Gastroesophageal sphincter (tissue), 4 donors: ENCODE measurements at regions not wholly inside any gene's neighbourhood (a gene's known extent, or its start where the extent isn't known, plus 50 kb on each side); places are given as distances from the start of the nearest gene placed in this dataset.

Experiments used
- ATAC-seq: fragments of 150-250 bp; one replicate; pipeline ENCODE4 v1.9.1; 2016; ENCODE audit warnings: mild to moderate bottlenecking, moderate library complexity
- H3K27ac ChIP-seq, 4 donors: fragments of 200-600 bp; sonication (generic) in 3 of 4; 1 replicate in 3 of 4; 2 replicates in 1 of 4; pipeline ENCODE4 v1.5.1; 2016 to 2019
- H3K27me3 ChIP-seq: fragments of 200-600 bp; sonication (generic); one replicate; pipeline ENCODE4 v1.5.1; 2019
- H3K36me3 ChIP-seq, 2 donors: fragments of 200-600 bp; sonication (generic); one replicate each; pipeline ENCODE4 v1.5.1; 2019; ENCODE audit warnings: control low read depth in 1 of 2
- H3K4me1 ChIP-seq, 3 donors: fragments of 200-600 bp; sonication (generic); 1 replicate in 2 of 3; 2 replicates in 1 of 3; pipeline ENCODE4 v1.5.1; 2016 to 2019; ENCODE audit warnings: control low read depth in 2 of 3
- H3K4me3 ChIP-seq, 2 donors: fragments of 200-600 bp; sonication (generic); one replicate each; pipeline ENCODE4 v1.5.1; 2019; ENCODE audit warnings: mild to moderate bottlenecking in 1 of 2, moderate library complexity in 1 of 2
- H3K9me3 ChIP-seq, 3 donors: fragments of 200-600 bp; sonication (generic); one replicate each; pipeline ENCODE4 v1.5.1; 2017 to 2019; ENCODE audit warnings: control low read depth in 2 of 3
- EP300 ChIP-seq: sonication (generic); formaldehyde crosslinking; IDR thresholded peaks from one replicate; pipeline ENCODE4 v1.6.1; 2017; ENCODE audit warnings: antibody characterized with exemption, mild to moderate bottlenecking
- POLR2A ChIP-seq, 2 donors: fragments of 450-650 bp; IDR thresholded peaks; one replicate each; pipeline ENCODE4 v1.6.1; 2017; ENCODE audit warnings: antibody characterized with exemption in 2 of 2, mild to moderate bottlenecking in 2 of 2, moderate library complexity in 1 of 2
- POLR2AphosphoS5 ChIP-seq: sonication (generic); formaldehyde crosslinking; IDR thresholded peaks from one replicate; pipeline ENCODE4 v1.6.1; 2017; ENCODE audit warnings: antibody characterized with exemption
- whole genome bisulfite sequencing, 2 donors: methylation state at CpG; one replicate each; pipeline ENCODE4 v1.1.5; 2018; ENCODE audit warnings: low coverage in 1 of 2; 5-methylcytosine and 5-hydroxymethylcytosine counted together
- TF ChIP-seq, protein P1 (sequence below), 4 experiments: fragments of 200-600 bp in 2 of 4; fragments of 450-650 bp in 2 of 4; sonication (generic) in 1 of 4; IDR thresholded peaks; one replicate each; pipeline ENCODE4 v1.5.1; 2017 to 2019; ENCODE audit warnings: antibody characterized with exemption in 4 of 4, mild to moderate bottlenecking in 2 of 4, moderate library complexity in 2 of 4

DNA sequence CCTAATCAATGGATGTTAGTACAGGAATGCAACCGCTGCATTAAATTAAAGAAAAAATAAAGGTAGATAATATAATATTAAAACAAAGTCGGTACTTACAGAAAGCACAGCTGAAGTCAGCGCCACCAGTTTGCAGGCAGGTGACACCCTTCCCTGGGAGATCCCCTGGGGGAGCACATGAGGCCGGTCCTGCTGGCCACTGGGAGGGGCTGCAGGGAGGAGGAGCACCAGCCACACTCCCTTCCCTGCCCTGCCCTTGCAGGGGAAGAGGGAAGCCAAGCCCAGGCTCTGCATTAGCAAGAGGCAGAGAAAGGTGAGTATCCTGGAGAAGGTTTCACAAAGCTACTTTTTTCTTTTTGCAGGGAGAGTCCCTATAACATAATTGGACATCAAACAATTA lies 507.0 kb downstream of the AJAP1 start:
- 19 to 49% methylated on average over 3 to 4 of the region's 4 CpGs for WGBS, 2 donors
- Histone ChIP-seq H3K9me3 (no peaks in the 10 kb centered on the region), H3K4me1 (no peaks in the 10 kb centered on the region), H3K27me3 (peaks cover 63% of the 10 kb centered on the region), H3K27ac (no peak overlapping the region), H3K4me3 (no peak overlapping the region), H3K36me3 (no peaks in the 10 kb centered on the region)
- ATAC-seq = no peak
- TF ChIP-seq, protein P1, sequence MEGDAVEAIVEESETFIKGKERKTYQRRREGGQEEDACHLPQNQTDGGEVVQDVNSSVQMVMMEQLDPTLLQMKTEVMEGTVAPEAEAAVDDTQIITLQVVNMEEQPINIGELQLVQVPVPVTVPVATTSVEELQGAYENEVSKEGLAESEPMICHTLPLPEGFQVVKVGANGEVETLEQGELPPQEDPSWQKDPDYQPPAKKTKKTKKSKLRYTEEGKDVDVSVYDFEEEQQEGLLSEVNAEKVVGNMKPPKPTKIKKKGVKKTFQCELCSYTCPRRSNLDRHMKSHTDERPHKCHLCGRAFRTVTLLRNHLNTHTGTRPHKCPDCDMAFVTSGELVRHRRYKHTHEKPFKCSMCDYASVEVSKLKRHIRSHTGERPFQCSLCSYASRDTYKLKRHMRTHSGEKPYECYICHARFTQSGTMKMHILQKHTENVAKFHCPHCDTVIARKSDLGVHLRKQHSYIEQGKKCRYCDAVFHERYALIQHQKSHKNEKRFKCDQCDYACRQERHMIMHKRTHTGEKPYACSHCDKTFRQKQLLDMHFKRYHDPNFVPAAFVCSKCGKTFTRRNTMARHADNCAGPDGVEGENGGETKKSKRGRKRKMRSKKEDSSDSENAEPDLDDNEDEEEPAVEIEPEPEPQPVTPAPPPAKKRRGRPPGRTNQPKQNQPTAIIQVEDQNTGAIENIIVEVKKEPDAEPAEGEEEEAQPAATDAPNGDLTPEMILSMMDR (IDR thresholded peaks at IDR 0.05) = no peak
- TF ChIP-seq EP300 = no peak
- no peak for TF ChIP-seq POLR2A (IDR thresholded peaks at IDR 0.05)
- no peak for TF ChIP-seq POLR2AphosphoS5

DNA sequence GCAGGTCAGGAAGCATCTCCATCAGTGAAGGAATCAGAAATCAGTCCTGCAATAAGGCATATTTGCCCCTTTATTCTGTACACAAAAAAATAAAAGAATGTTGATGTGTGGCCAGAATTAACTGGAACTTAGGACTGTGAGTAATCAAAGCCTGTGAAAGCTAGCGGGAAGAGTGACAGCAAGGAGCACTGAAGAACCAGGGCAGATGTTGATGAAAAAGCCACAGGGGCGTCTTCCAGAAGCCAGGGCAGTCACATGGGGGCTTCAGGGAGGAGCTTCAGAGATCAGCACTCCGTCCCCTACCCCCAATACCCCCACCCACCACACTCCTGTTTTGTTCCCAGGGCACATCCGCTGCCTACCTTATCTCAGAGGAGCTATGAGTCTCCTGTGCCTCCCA lies 502.8 kb downstream of the AJAP1 start:
- TF ChIP-seq, protein P1 (IDR thresholded peaks at IDR 0.05) = no peak
- TF ChIP-seq EP300 = no peak
- TF ChIP-seq POLR2AphosphoS5 = no peak
- Histone ChIP-seq H3K4me1 (no peaks in the 10 kb centered on the region), H3K4me3 (no peak overlapping the region), H3K36me3 (no peaks in the 10 kb centered on the region), H3K27ac (no peak overlapping the region), H3K27me3 (peaks cover 45% of the 10 kb centered on the region), H3K9me3 (peaks cover 0 to 8% (median 0%) of the 10 kb centered on the region in 3 donors)
- ATAC-seq = no peak
- WGBS, 2 donors = 58 to 78% methylated on average over 2 to 3 of the region's 4 CpGs

DNA sequence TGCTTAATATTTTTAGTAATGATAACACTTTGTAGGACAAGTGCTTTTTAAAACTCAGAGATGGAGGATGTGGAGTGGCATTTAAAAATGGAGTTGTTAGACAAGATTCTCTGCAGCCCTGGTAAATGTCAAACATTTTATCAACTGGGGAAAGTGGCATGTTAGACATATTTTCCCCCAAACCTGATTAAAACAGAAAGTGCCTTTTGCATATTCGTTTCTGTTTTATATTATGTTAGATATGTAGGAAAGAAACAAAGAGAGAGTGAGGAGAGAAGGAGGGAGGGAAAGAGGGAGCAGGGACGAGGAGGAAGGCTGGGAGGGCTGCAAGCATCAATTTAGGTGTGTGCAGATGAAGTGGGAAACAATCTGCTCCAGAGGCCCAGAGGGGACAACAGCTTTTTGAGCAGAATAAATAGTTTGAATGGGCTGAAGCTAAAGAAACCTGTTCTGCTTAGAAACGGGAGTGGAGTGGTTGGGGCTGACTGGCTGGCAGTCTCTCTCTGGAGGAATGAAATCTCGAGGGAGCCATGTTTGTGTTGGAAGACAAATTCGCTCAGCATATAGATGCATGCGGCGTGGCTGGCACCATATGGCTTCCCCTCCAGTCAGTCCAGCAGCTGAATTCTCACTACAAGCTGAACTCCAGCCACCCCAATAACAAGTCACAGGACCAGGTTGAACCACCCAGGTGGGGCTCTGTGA lies 502.2 kb downstream of the AJAP1 start:
- ATAC-seq = no peak
- H3K27ac ChIP-seq = no peak overlapping the region
- peaks cover 39% of the 10 kb centered on the region for H3K27me3 ChIP-seq
- TF ChIP-seq, protein P1 (IDR thresholded peaks at IDR 0.05) = no peak
- no peak for TF ChIP-seq EP300
- TF ChIP-seq POLR2AphosphoS5 = no peak
- no peak for TF ChIP-seq POLR2A (IDR thresholded peaks at IDR 0.05)
- H3K4me1 ChIP-seq = no peaks in the 10 kb centered on the region
- H3K36me3 ChIP-seq = no peaks in the 10 kb centered on the region
- 20 to 36% methylated on average over 4 of the region's 7 CpGs for WGBS, 2 donors
- H3K4me3 ChIP-seq = no peak overlapping the region
- peaks cover 0 to 8% (median 0%) of the 10 kb centered on the region in 3 donors for H3K9me3 ChIP-seq

DNA sequence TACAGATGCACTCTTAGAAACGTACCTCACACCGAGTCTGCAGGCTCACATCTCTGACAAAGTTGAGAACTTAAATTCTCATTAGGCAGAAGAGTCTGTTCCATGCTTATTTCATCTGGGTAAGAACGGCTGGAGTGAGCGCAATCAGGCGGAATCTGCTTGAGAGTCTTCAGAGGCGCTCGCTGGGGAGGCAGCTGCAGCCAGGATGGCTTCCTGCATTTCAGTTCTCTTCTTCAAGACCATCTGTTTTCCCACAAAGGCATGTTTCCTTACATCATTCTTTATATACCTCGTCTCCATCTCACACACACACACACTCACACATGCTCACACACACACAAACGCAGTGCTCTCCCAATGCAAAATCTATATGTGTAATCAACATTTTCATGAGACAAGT lies 497.1 kb downstream of the AJAP1 start:
- Histone ChIP-seq H3K4me1 (no peaks in the 10 kb centered on the region), H3K27me3 (peaks cover 38% of the 10 kb centered on the region), H3K36me3 (no peaks in the 10 kb centered on the region), H3K27ac (no peak overlapping the region), H3K4me3 (no peak overlapping the region), H3K9me3 (peaks cover 0 to 8% (median 0%) of the 10 kb centered on the region in 3 donors)
- 69 to 89% methylated on average over 9 of the region's 9 CpGs for WGBS, 2 donors
- TF ChIP-seq POLR2AphosphoS5 = no peak
- TF ChIP-seq POLR2A (IDR thresholded peaks at IDR 0.05) = no peak
- TF ChIP-seq, protein P1 (IDR thresholded peaks at IDR 0.05) = no peak
- TF ChIP-seq EP300 = no peak
- no peak for ATAC-seq

DNA sequence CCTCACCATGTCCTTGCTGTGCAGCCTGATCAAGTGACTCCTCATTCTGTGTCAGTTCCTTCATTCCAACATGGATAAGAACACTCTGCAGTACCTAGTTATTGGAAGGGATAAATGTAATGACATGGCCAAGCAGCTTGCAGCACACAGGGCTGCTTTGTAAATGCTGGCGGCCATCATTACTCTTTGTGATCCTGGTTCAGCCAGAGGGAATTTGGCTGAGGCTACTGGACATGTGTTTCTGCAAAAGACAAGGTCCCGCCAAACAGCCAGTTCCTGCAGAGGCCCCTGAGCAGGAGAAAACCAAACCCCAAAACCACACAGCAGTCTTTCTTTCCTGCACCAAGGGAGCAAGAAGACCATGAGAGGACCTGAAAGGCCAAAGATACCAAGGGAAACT lies 495.8 kb downstream of the AJAP1 start:
- peaks cover 37% of the 10 kb centered on the region for H3K27me3 ChIP-seq
- H3K9me3 ChIP-seq = no peaks in the 10 kb centered on the region
- no CpG with 5 or more reads among the region's 2 CpGs for WGBS, 2 donors
- no peak overlapping the region for H3K4me3 ChIP-seq
- TF ChIP-seq POLR2A (IDR thresholded peaks at IDR 0.05) (no peak), EP300 (no peak), POLR2AphosphoS5 (no peak)
- TF ChIP-seq, protein P1 (IDR thresholded peaks at IDR 0.05) = no peak
- no peaks in the 10 kb centered on the region for H3K4me1 ChIP-seq
- H3K36me3 ChIP-seq = no peaks in the 10 kb centered on the region
- no peak for ATAC-seq
- no peak overlapping the region for H3K27ac ChIP-seq
